H1 (cell line): ENCODE measurements at regions not wholly inside any gene's neighbourhood (a gene's known extent, or its start where the extent isn't known, plus 50 kb on each side); places are given as distances from the start of the nearest gene placed in this dataset.

Experiments
- CTCF ChIA-PET: fragments of 300-600 bp; sonication (Branson Sonifier 250); formaldehyde crosslinking; loops from one replicate; lab custom pipeline; 2021; ENCODE audit not compliant: partially characterized antibody; lab: Charles Lee
- POLR2A ChIA-PET: fragments of 300-600 bp; sonication (Branson Sonifier 250); formaldehyde crosslinking; loops from one replicate; lab custom pipeline; 2021; ENCODE audit warnings: inconsistent platforms; ENCODE audit not compliant: partially characterized antibody; lab: Charles Lee
- DNase-seq, 2 experiments: peaks; one replicate each; pipeline versions ENCODE4 v3.0.0 to v3.0.0-alpha.2; 2010 to 2022; ENCODE audit warnings: low spot score in 2 of 2, low read depth in 1 of 2, mixed read lengths in 1 of 2
- FAIRE-seq: peaks from 2 replicates; lab custom pipeline; 2011; peaks lifted over from hg19 to GRCh38; lab: Jason Lieb, UNC
- H2AFZ ChIP-seq: 2 replicates; pipeline ENCODE4 v1.8.1; 2012; ENCODE audit warnings: low read length, inconsistent platforms
- H2AK5ac ChIP-seq: 2 replicates; pipeline ENCODE4 v1.6.1; 2013; ENCODE audit warnings: low read depth, low read length
- H2BK120ac ChIP-seq: replicated peaks from 2 replicates; pipeline ENCODE3; 2013; ENCODE audit warnings: low read depth, low read length, inconsistent platforms
- H2BK12ac ChIP-seq: 2 replicates; pipeline ENCODE4 v1.6.1; 2013; ENCODE audit warnings: low read depth, low read length
- H2BK15ac ChIP-seq: 2 replicates; pipeline ENCODE4 v1.6.1; 2013; ENCODE audit warnings: low read length
- H2BK20ac ChIP-seq: 2 replicates; pipeline ENCODE4 v1.6.1; 2013; ENCODE audit warnings: low read length
- H2BK5ac ChIP-seq: 2 replicates; pipeline ENCODE4 v1.6.1; 2013; ENCODE audit warnings: low read depth, low read length
- H3K14ac ChIP-seq: 2 replicates; pipeline ENCODE4 v1.6.1; 2013; ENCODE audit warnings: inconsistent platforms; ENCODE audit not compliant: insufficient read length
- H3K18ac ChIP-seq: 2 replicates; pipeline ENCODE4 v1.6.1; 2013; ENCODE audit warnings: low read length; ENCODE audit errors: extremely low read depth
- H3K23ac ChIP-seq: 2 replicates; pipeline ENCODE4 v1.6.1; 2013; ENCODE audit warnings: inconsistent platforms; ENCODE audit not compliant: insufficient read length
- H3K23me2 ChIP-seq: 2 replicates; pipeline ENCODE4 v1.6.1; 2013; ENCODE audit warnings: low read depth, low read length
- H3K27ac ChIP-seq: 2 replicates; pipeline ENCODE4 v1.6.1; 2011; ENCODE audit warnings: low read depth, low read length, inconsistent platforms
- H3K27me3 ChIP-seq, 4 experiments: replicated peaks in 1 of 4; 1 replicate in 1 of 4; 2 replicates in 3 of 4; pipeline versions ENCODE4 v1.6.1 to v1.8.1; 2011 to 2013; ENCODE audit warnings: low read length in 3 of 4, mild to moderate bottlenecking in 3 of 4, inconsistent platforms in 2 of 4, mixed read lengths in 2 of 4, moderate library complexity in 1 of 4; ENCODE audit not compliant: control insufficient read depth in 3 of 4, insufficient read depth in 3 of 4; ENCODE audit errors: extremely low read depth in 1 of 4
- H3K36me3 ChIP-seq, 4 experiments: 2 replicates each; pipeline versions ENCODE4 v1.6.1 to v1.8.1; 2011 to 2013; ENCODE audit warnings: mild to moderate bottlenecking in 4 of 4, low read length in 3 of 4, moderate library complexity in 2 of 4, control low read depth in 1 of 4, inconsistent platforms in 1 of 4; ENCODE audit not compliant: insufficient read depth in 4 of 4, control insufficient read depth in 2 of 4
- H3K4ac ChIP-seq: replicated peaks from 2 replicates; pipeline ENCODE3; 2013; ENCODE audit warnings: low read length, low read depth, mixed read lengths, inconsistent platforms; ENCODE audit not compliant: insufficient read length
- H3K4me1 ChIP-seq, 4 experiments: replicated peaks in 1 of 4; 1 replicate in 1 of 4; 2 replicates in 3 of 4; pipeline versions ENCODE4 v1.6.1 to v1.8.1; 2011 to 2013; ENCODE audit warnings: low read length in 3 of 4, inconsistent platforms in 2 of 4, mixed read lengths in 1 of 4; ENCODE audit not compliant: insufficient read depth in 4 of 4, control insufficient read depth in 3 of 4
- H3K4me2 ChIP-seq, 2 experiments: 2 replicates each; pipeline versions ENCODE4 v1.6.1 to v1.8.1; 2011 to 2013; ENCODE audit warnings: low read depth in 2 of 2, low read length in 2 of 2, control low read depth in 1 of 2, inconsistent platforms in 1 of 2, mild to moderate bottlenecking in 1 of 2; ENCODE audit not compliant: insufficient read depth in 1 of 2
- H3K4me3 ChIP-seq, 4 experiments: fragments of 200-600, 300-600 bp in 1 of 4; sonication (generic), shearing (Covaris generic), sonication (Bioruptor Twin) in 1 of 4; 2 replicates each; pipeline versions ENCODE4 v1.5.1 to v1.8.1; 2011 to 2016; ENCODE audit warnings: low read length in 4 of 4, low read depth in 3 of 4, control low read depth in 2 of 4, inconsistent platforms in 2 of 4, mild to moderate bottlenecking in 2 of 4, mixed read lengths in 1 of 4, moderate library complexity in 1 of 4; ENCODE audit not compliant: insufficient read depth in 2 of 4; ENCODE audit errors: extremely low read depth in 1 of 4
- H3K56ac ChIP-seq: replicated peaks from 2 replicates; pipeline ENCODE3; 2013; ENCODE audit warnings: low read depth, mild to moderate bottlenecking, mixed read lengths, low read length, inconsistent platforms; ENCODE audit not compliant: insufficient read length
- H3K79me1 ChIP-seq: 2 replicates; pipeline ENCODE4 v1.6.1; 2013; ENCODE audit warnings: low read depth, low read length, control low read depth
- H3K79me2 ChIP-seq, 2 experiments: 2 replicates each; pipeline versions ENCODE4 v1.6.1 to v1.8.1; 2012 to 2013; ENCODE audit warnings: low read length in 2 of 2, mild to moderate bottlenecking in 2 of 2, inconsistent platforms in 1 of 2; ENCODE audit not compliant: insufficient read depth in 2 of 2, control insufficient read depth in 1 of 2
- H3K9ac ChIP-seq, 4 experiments: replicated peaks in 1 of 4; 1 replicate in 1 of 4; 2 replicates in 3 of 4; pipeline versions ENCODE4 v1.6.1 to v1.8.1; 2011 to 2013; ENCODE audit warnings: low read depth in 3 of 4, low read length in 3 of 4, control low read depth in 2 of 4, mild to moderate bottlenecking in 2 of 4, moderate library complexity in 2 of 4, inconsistent platforms in 1 of 4; ENCODE audit errors: extremely low read depth in 1 of 4
- H3K9me3 ChIP-seq, 2 experiments: 2 replicates each; pipeline versions ENCODE4 v1.6.1 to v1.8.1; 2012 to 2013; ENCODE audit warnings: mild to moderate bottlenecking in 2 of 2, moderate library complexity in 2 of 2, control low read depth in 1 of 2, inconsistent platforms in 1 of 2, low read depth in 1 of 2, low read length in 1 of 2, mixed read lengths in 1 of 2; ENCODE audit not compliant: insufficient read depth in 2 of 2
- H4K20me1 ChIP-seq, 2 experiments: replicated peaks in 1 of 2; 2 replicates each; pipeline versions ENCODE3 to v1.8.1; 2011 to 2013; ENCODE audit warnings: inconsistent platforms in 2 of 2, low read length in 2 of 2, mild to moderate bottlenecking in 1 of 2; ENCODE audit not compliant: insufficient read depth in 2 of 2, control insufficient read depth in 1 of 2
- H4K5ac ChIP-seq: 2 replicates; pipeline ENCODE4 v1.6.1; 2013; ENCODE audit warnings: low read length, low read depth, mixed read lengths, inconsistent platforms; ENCODE audit not compliant: insufficient read length
- H4K8ac ChIP-seq: 2 replicates; pipeline ENCODE4 v1.8.0; 2013; ENCODE audit warnings: mild to moderate bottlenecking, moderate library complexity, low read length, inconsistent platforms; ENCODE audit not compliant: insufficient read depth; ENCODE audit errors: extremely low read depth
- H4K91ac ChIP-seq: replicated peaks from 2 replicates; pipeline ENCODE3; 2013; ENCODE audit warnings: low read length, mixed read lengths, inconsistent platforms; ENCODE audit not compliant: insufficient read length
- BACH1 ChIP-seq: IDR thresholded peaks from 2 replicates; pipeline ENCODE4 v1.6.1; 2012; ENCODE audit warnings: low read length, improper control_type of control experiment
- BCL11A ChIP-seq, 2 experiments: IDR thresholded peaks; one replicate each; pipeline ENCODE4 v1.6.1; 2011; ENCODE audit warnings: low read depth in 2 of 2, low read length in 2 of 2, mild to moderate bottlenecking in 2 of 2
- E2F6 ChIP-seq: IDR thresholded peaks from 2 replicates; pipeline ENCODE4 v1.6.1; 2012; ENCODE audit warnings: inconsistent platforms
- GABPA ChIP-seq: IDR thresholded peaks from 2 replicates; pipeline ENCODE4 v1.6.1; 2011; ENCODE audit warnings: mild to moderate bottlenecking, low read length, moderate library complexity, borderline replicate concordance; ENCODE audit not compliant: insufficient read depth
- KDM4A ChIP-seq: IDR thresholded peaks from one replicate; pipeline ENCODE4 v1.7.1; 2012; ENCODE audit warnings: low read depth, mild to moderate bottlenecking, moderate library complexity, low read length, inconsistent platforms; ENCODE audit not compliant: severe bottlenecking
- NRF1 ChIP-seq: IDR thresholded peaks from 2 replicates; pipeline ENCODE4 v1.6.1; 2011; ENCODE audit warnings: mild to moderate bottlenecking, low read depth, low read length, improper control_type of control experiment
- POLR2AphosphoS5 ChIP-seq: IDR thresholded peaks from 2 replicates; pipeline ENCODE4 v1.6.1; 2011; ENCODE audit warnings: low read depth, low read length
- WGBS, 2 experiments: shearing (Covaris generic) in 1 of 2; methylation state at CpG; one replicate each; pipeline versions ENCODE4 v1.1.6 to v1.1.7; 2013 to 2015; ENCODE audit warnings: low lambda C conversion rate in 2 of 2, mixed read lengths in 2 of 2, inconsistent platforms in 1 of 2, low coverage in 1 of 2, missing lambda C conversion rate in 1 of 2; ENCODE audit not compliant: insufficient replicate concordance in 2 of 2, insufficient coverage in 1 of 2, insufficient read length in 1 of 2; ENCODE audit errors: extremely low coverage in 1 of 2, missing lambda C conversion rate in 1 of 2; 5-methylcytosine and 5-hydroxymethylcytosine counted together

- Histone ChIP-seq H3K4me3 (no peak overlapping the region), H3K36me3 (no peaks in the 10 kb centered on the region), H2BK20ac (no peak overlapping the region), H3K9ac (no peak overlapping the region), H3K14ac (no peak overlapping the region), H3K27ac (no peak overlapping the region), H4K91ac (no peak overlapping the region), H3K27me3 (no peaks in the 10 kb centered on the region), H2AK5ac (no peak overlapping the region), H2BK5ac (no peak overlapping the region), H2BK120ac (no peak overlapping the region), H3K9me3 (no peaks in the 10 kb centered on the region), H4K20me1 (no peaks in the 10 kb centered on the region), H3K79me2 (no peaks in the 10 kb centered on the region), H4K5ac (no peak overlapping the region), H3K4me1 (no peaks in the 10 kb centered on the region), H3K56ac (no peak overlapping the region), H4K8ac (no peak overlapping the region), H2BK12ac (no peak overlapping the region), H3K79me1 (no peaks in the 10 kb centered on the region), H3K4ac (no peak overlapping the region), H3K18ac (no peak overlapping the region), H3K23me2 (no peaks in the 10 kb centered on the region), H2AFZ (no peak overlapping the region), H2BK15ac (no peak overlapping the region), H3K4me2 (no peak overlapping the region), H3K23ac (no peak overlapping the region)
- no peak for TF ChIP-seq POLR2AphosphoS5
- no peak for TF ChIP-seq E2F6
- TF ChIP-seq BACH1: no peak
- no peak for TF ChIP-seq NRF1
- TF ChIP-seq GABPA: no peak
- TF ChIP-seq KDM4A: no peak
- no peak for TF ChIP-seq BCL11A (IDR thresholded peaks at IDR 0.05; ENCODE audit: low read depth in 2 of 2, low read length in 2 of 2)
- ChIA-PET CTCF (interaction anchor here (0.8 kb wide), 1 partner anchor 12 kb away, joined by 4 read pairs; no protein-coding TSS in a partner anchor), POLR2A (no interaction called here)
- no peak for FAIRE-seq
- DNase-seq: no peak
- 92% methylated on average over 3 of the region's 3 CpGs; no CpG with 5 or more reads in 1 of the 2 experiments for WGBS, 2 experiments
Measured at GRCh38 chr1:199279872-199280645, 641.2 kb downstream of the PTPRC start.
